MCF 10A (cell line): ENCODE measurements at regions not wholly inside any gene's neighbourhood (a gene's known extent, or its start where the extent isn't known, plus 50 kb on each side); places are given as distances from the start of the nearest gene placed in this dataset.

ENCODE experiments used
- BruUV-seq: library from RNA; stranded (reverse); fragments of 400-500 nt; replicated peaks from 2 replicates; lab custom pipeline; 2021; lab: Mats Ljungman, UMichigan
- CTCF ChIA-PET: fragments of 300-600 bp; sonication (Branson Sonifier 250); formaldehyde crosslinking; extraction: SDS; loops from one replicate; lab custom pipeline; 2021; ENCODE audit warnings: antibody characterized with exemption, inconsistent platforms; lab: Yijun Ruan, JAX
- POLR2A ChIA-PET: fragments of 300-600, 350-650 bp; sonication (Branson Sonifier 250); formaldehyde crosslinking; extraction: SDS; loops from one replicate; lab custom pipeline; 2020; ENCODE audit warnings: antibody characterized with exemption, inconsistent platforms; lab: Yijun Ruan, JAX
- DNase-seq: peaks from one replicate; pipeline ENCODE4 v3.0.0-alpha.2; 2018; ENCODE audit not compliant: unreplicated experiment
- H3K27ac Mint-ChIP-seq: one replicate; pipeline ENCODE4 v1.8.0; 2022; ENCODE audit warnings: mild to moderate bottlenecking, low read depth, mixed read lengths; ENCODE audit not compliant: unreplicated experiment
- H3K27me3 Mint-ChIP-seq: one replicate; pipeline ENCODE4 v1.8.0; 2022; ENCODE audit warnings: mixed read lengths; ENCODE audit not compliant: insufficient read depth, unreplicated experiment
- H3K36me3 Mint-ChIP-seq: one replicate; pipeline ENCODE4 v1.8.0; 2022; ENCODE audit warnings: mild to moderate bottlenecking, moderate library complexity, mixed read lengths; ENCODE audit not compliant: insufficient read depth, unreplicated experiment
- H3K4me1 Mint-ChIP-seq: one replicate; pipeline ENCODE4 v1.8.0; 2022; ENCODE audit warnings: mixed read lengths; ENCODE audit not compliant: insufficient read depth, unreplicated experiment
- H3K4me3 Mint-ChIP-seq: one replicate; pipeline ENCODE4 v1.8.0; 2022; ENCODE audit warnings: mild to moderate bottlenecking, moderate library complexity, mixed read lengths; ENCODE audit not compliant: unreplicated experiment
- H3K9me3 Mint-ChIP-seq: one replicate; pipeline ENCODE4 v1.8.0; 2022; ENCODE audit warnings: mixed read lengths; ENCODE audit not compliant: unreplicated experiment
- intact Hi-C: fragments of 100-400 bp; cut with micrococcal nuclease; formaldehyde crosslinking; loops from 2 replicates; pipeline ENCODE4 v1.14.1; 2022
- TF ChIP-seq, protein P1 (sequence below): fragments of 200-600 bp; IDR thresholded peaks from one replicate; pipeline ENCODE4 v1.8.0; 2022; ENCODE audit warnings: antibody characterized with exemption, mild to moderate bottlenecking; ENCODE audit not compliant: unreplicated experiment

DNA sequence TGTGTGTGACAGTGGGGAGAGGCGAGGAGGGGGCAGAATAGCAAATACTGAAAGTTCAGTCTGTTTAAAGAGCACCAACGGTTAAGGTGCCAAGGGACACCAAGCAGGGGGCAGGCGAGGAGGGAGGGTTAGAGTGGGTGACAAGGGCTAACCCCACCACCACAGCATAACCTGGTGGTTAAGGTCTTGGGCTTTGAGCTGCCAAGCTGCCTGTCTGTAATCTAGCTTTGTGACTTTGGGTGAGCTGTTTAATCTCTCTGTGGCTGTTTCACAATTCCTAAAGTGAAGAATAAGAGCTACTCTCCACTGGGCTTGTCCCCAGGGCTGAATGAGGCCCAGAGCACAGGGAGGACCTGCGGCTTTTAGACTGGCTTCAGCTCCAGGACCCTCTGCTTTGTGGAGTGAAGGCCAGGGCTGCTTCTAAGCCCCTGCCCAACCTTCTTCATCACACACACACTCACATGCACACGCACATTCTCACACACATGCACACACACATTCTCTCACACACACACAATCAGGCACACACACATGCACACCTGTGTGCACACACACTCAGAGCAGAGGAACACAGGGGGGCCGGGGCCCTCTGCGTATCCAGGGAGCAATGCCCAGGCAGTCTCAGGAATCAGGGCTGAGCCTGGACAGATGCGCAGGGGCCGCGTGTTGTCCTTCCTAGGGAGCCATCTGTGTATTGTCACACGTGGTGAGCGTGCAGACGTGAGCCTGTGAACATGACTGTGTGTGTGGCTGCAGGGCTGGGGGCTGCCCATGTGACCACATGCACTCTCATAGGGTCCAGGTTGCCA is 101.6 kb upstream of the TARDBP start:
- H3K36me3 Mint-ChIP-seq = peaks cover 6% of the 10 kb centered on the region
- intact Hi-C loops = loop anchor here (1.0 to 2.0 kb wide), 2 partner anchors 381 to 404 kb away; no protein-coding TSS in a partner anchor
- TF ChIP-seq, protein P1, sequence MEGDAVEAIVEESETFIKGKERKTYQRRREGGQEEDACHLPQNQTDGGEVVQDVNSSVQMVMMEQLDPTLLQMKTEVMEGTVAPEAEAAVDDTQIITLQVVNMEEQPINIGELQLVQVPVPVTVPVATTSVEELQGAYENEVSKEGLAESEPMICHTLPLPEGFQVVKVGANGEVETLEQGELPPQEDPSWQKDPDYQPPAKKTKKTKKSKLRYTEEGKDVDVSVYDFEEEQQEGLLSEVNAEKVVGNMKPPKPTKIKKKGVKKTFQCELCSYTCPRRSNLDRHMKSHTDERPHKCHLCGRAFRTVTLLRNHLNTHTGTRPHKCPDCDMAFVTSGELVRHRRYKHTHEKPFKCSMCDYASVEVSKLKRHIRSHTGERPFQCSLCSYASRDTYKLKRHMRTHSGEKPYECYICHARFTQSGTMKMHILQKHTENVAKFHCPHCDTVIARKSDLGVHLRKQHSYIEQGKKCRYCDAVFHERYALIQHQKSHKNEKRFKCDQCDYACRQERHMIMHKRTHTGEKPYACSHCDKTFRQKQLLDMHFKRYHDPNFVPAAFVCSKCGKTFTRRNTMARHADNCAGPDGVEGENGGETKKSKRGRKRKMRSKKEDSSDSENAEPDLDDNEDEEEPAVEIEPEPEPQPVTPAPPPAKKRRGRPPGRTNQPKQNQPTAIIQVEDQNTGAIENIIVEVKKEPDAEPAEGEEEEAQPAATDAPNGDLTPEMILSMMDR = no peak
- BruUV-seq = no TSS peak
- H3K27me3 Mint-ChIP-seq = no peaks in the 10 kb centered on the region
- H3K9me3 Mint-ChIP-seq = no peaks in the 10 kb centered on the region
- H3K4me1 Mint-ChIP-seq = peaks cover 7% of the 10 kb centered on the region
- CTCF ChIA-PET = interaction anchor here (0.6 to 2.2 kb wide), 8 partner anchors 10 to 480 kb away, joined by 3 to 12 read pairs (median 4); no protein-coding TSS in a partner anchor
- DNase-seq = no peak
- H3K4me3 Mint-ChIP-seq = no peak overlapping the region
- no peak overlapping the region for H3K27ac Mint-ChIP-seq
- POLR2A ChIA-PET = interaction anchor here (1.8 kb wide), 1 partner anchor 10 kb away, joined by 6 read pairs; no protein-coding TSS in a partner anchor

DNA sequence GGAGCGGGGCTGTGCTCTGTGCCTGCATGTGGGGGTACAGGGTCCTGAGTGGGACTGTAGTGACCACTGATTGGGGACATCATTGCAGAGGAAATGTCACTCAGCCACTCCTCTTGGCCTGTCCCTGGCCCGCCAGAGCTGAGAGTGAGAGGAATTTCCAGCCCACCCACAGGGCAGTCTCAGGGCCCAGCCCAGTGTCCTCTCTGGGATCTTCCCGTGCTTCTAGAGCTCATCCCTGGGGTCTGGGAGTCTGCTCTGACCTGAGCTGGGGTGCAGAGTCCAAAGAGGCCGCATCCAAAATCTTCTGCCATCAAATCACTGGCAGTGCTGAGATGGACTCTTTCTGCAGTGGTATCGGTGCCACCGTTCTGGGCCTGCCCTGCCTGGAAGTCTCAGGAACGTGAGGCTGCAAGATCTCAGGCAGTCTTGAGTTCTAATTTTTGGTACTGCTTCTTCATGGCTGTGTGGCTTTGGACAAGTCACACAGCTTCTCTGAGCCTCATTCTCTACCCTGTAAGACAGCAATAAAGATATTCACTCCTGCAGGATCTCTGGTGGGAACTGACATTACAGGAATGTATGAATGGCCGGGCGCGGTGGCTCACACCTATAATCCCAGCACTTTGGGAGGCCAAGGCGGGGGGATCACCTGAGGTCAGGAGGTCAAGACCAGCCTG is 100.8 kb upstream of the TARDBP start:
- intact Hi-C loops = loop anchor here (2.0 kb wide), 1 partner anchor 405 kb away; no protein-coding TSS in a partner anchor
- Mint-ChIP-seq H3K4me3 (no peak overlapping the region), H3K4me1 (peaks cover 7% of the 10 kb centered on the region), H3K36me3 (peaks cover 6% of the 10 kb centered on the region), H3K27ac (no peak overlapping the region), H3K27me3 (no peaks in the 10 kb centered on the region), H3K9me3 (no peaks in the 10 kb centered on the region)
- TF ChIP-seq, protein P1 = no peak
- no TSS peak for BruUV-seq
- no peak for DNase-seq
- ChIA-PET CTCF (interaction anchor here (0.6 to 1.3 kb wide), 3 partner anchors 11 to 416 kb away, joined by 3 to 5 read pairs (median 3); no protein-coding TSS in a partner anchor), POLR2A (no interaction called here)

DNA sequence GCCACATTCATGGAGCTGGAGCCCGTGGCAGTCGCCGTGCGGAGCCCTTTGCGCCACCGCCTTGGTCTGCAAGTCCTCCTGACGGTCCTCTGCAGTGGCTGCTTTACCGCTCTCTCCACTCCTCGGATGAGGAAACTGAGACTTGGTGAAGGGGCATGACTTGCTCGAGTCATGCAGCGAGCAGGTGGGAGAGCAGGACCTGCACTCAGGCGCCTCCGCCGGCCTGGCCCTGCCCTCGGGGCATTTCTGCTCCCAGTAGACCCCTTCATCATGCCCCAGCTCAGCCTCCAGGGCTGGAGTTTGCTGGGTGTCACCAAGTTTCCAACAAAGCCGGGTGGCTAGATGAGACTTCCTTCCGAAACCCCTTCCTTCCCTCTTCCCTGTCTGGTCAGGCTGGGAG is 100.0 kb upstream of the TARDBP start:
- TF ChIP-seq, protein P1 = no peak
- Mint-ChIP-seq H3K27ac (no peak overlapping the region), H3K9me3 (no peaks in the 10 kb centered on the region), H3K27me3 (peaks cover 5% of the 10 kb centered on the region), H3K4me1 (no peaks in the 10 kb centered on the region), H3K4me3 (no peak overlapping the region), H3K36me3 (peaks cover 6% of the 10 kb centered on the region)
- ChIA-PET CTCF (interaction anchor here (0.6 kb wide), 1 partner anchor 760 kb away, joined by 3 read pairs; no protein-coding TSS in a partner anchor), POLR2A (no interaction called here)
- intact Hi-C loops = no loop called here
- no TSS peak for BruUV-seq
- no peak for DNase-seq

DNA sequence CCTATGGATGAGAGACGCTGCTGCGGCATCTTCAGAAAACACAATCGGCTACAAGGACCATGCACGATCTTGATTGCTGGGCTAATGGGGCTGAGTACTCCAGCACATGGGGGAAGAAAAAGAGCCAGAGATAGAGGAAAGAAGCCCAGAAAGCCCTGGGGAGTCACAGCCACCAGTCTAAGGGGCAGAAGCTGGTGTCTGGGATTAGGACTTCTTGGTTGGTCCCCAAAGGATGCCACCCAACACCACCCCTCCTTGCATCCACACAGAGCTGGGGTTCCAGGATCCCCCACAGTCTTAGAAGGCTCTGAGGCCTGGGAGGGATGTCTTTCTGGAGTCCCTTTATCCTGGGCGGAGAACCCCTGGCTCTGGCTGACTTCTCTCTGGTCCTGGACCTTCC is 98.4 kb upstream of the TARDBP start:
- CTCF ChIA-PET = interaction anchor here (0.5 to 0.6 kb wide), 2 partner anchors 107 to 457 kb away, joined by 3 to 4 read pairs; no protein-coding TSS in a partner anchor
- POLR2A ChIA-PET = no interaction called here
- intact Hi-C loops = no loop called here
- no TSS peak for BruUV-seq
- Mint-ChIP-seq H3K27ac (no peak overlapping the region), H3K9me3 (no peaks in the 10 kb centered on the region), H3K4me1 (no peaks in the 10 kb centered on the region), H3K27me3 (peaks cover 18% of the 10 kb centered on the region), H3K36me3 (peaks cover 6% of the 10 kb centered on the region), H3K4me3 (no peak overlapping the region)
- DNase-seq = no peak
- TF ChIP-seq, protein P1 = no peak
